ENCODE measurements at regions not wholly inside any gene's neighbourhood (a gene's known extent, or its start where the extent isn't known, plus 50 kb on each side); places are given as distances from the start of the nearest gene placed in this dataset.

DNA sequence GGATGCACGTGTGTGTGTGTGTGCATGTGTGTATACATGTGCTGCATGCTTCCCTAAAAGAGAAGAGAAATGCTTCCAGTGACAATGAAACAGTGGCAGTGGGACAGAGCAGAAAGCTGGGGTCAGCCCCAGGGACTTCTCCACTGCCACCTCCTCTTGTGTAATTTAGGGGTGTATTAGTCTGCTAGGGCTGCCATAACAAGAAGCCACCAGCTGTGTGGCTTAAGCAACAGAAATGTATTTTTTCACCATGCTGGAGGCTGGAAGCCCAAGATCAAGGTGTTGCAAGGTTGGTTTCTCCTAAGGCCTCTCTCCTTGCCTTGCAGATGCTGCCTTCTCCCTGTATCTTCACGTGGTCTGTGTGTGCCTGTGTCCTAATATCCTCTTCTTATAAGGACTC is 190.5 kb downstream of the CXCL12 start:
- TF ChIP-seq, protein P1, sequence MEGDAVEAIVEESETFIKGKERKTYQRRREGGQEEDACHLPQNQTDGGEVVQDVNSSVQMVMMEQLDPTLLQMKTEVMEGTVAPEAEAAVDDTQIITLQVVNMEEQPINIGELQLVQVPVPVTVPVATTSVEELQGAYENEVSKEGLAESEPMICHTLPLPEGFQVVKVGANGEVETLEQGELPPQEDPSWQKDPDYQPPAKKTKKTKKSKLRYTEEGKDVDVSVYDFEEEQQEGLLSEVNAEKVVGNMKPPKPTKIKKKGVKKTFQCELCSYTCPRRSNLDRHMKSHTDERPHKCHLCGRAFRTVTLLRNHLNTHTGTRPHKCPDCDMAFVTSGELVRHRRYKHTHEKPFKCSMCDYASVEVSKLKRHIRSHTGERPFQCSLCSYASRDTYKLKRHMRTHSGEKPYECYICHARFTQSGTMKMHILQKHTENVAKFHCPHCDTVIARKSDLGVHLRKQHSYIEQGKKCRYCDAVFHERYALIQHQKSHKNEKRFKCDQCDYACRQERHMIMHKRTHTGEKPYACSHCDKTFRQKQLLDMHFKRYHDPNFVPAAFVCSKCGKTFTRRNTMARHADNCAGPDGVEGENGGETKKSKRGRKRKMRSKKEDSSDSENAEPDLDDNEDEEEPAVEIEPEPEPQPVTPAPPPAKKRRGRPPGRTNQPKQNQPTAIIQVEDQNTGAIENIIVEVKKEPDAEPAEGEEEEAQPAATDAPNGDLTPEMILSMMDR (IDR thresholded peaks at IDR 0.05), result no peak
- TF ChIP-seq POLR2A (IDR thresholded peaks at IDR 0.05) (no peak), POLR2AphosphoS5 (IDR thresholded peaks at IDR 0.05) (no peak)

Measured in gastroesophageal sphincter (tissue), 3 donors.